Caco-2 (cell line): ENCODE measurements at regions not wholly inside any gene's neighbourhood (a gene's known extent, or its start where the extent isn't known, plus 50 kb on each side); places are given as distances from the start of the nearest gene placed in this dataset.

ENCODE experiments used
- BruUV-seq: library from RNA; stranded (reverse); fragments of 400-500 nt; replicated peaks from 2 replicates; lab custom pipeline; 2021; lab: Mats Ljungman, UMichigan
- CTCF ChIA-PET: fragments of 300-600 bp; sonication (Branson Sonifier 250); formaldehyde crosslinking; loops from one replicate; lab custom pipeline; 2022; ENCODE audit warnings: antibody characterized with exemption; lab: Charles Lee
- POLR2A ChIA-PET: fragments of 300-600 bp; sonication (Branson Sonifier 250); formaldehyde crosslinking; loops from one replicate; lab custom pipeline; 2022; ENCODE audit warnings: antibody characterized with exemption; lab: Charles Lee
- DNase-seq, 2 experiments: peaks; one replicate each; pipeline versions ENCODE4 v3.0.0 to v3.0.0-alpha.2; 2020 to 2022
- H3K27me3 ChIP-seq: replicated peaks from 2 replicates; pipeline ENCODE4 v1.6.0; 2011; ENCODE audit warnings: low read length; ENCODE audit not compliant: control insufficient read depth, insufficient read depth
- H3K36me3 ChIP-seq: 2 replicates; pipeline ENCODE4 v1.5.1; 2011; ENCODE audit warnings: low read length; ENCODE audit not compliant: control insufficient read depth, insufficient read depth
- H3K4me1 ChIP-seq: fragments of 250-450 bp; sonication (Bioruptor Pico); 2 replicates; pipeline ENCODE4 v1.5.1; 2020; ENCODE audit warnings: mild to moderate bottlenecking
- H3K4me3 ChIP-seq: 2 replicates; pipeline ENCODE4 v1.5.1; 2011; ENCODE audit warnings: low read depth, mild to moderate bottlenecking, control low read depth, low read length
- H3K9me3 ChIP-seq: fragments of 250-450 bp; sonication (Bioruptor Pico); 2 replicates; pipeline ENCODE4 v1.5.1; 2020; ENCODE audit warnings: mild to moderate bottlenecking, moderate library complexity
- H3K27ac Mint-ChIP-seq: one replicate; pipeline ENCODE4 v1.8.0; 2022; ENCODE audit warnings: mixed read lengths; ENCODE audit not compliant: unreplicated experiment
- H3K27me3 Mint-ChIP-seq: one replicate; pipeline ENCODE4 v1.8.0; 2022; ENCODE audit warnings: mixed read lengths; ENCODE audit not compliant: insufficient read depth, unreplicated experiment
- H3K36me3 Mint-ChIP-seq: one replicate; pipeline ENCODE4 v1.8.0; 2022; ENCODE audit warnings: mild to moderate bottlenecking, mixed read lengths; ENCODE audit not compliant: insufficient read depth, unreplicated experiment
- H3K4me1 Mint-ChIP-seq: one replicate; pipeline ENCODE4 v1.8.0; 2022; ENCODE audit warnings: low read depth, mixed read lengths; ENCODE audit not compliant: unreplicated experiment
- H3K4me3 Mint-ChIP-seq: one replicate; pipeline ENCODE4 v1.8.0; 2022; ENCODE audit warnings: mild to moderate bottlenecking, moderate library complexity, mixed read lengths; ENCODE audit not compliant: unreplicated experiment
- H3K9me3 Mint-ChIP-seq: one replicate; pipeline ENCODE4 v1.8.0; 2022; ENCODE audit warnings: mixed read lengths; ENCODE audit not compliant: unreplicated experiment
- intact Hi-C: fragments of 100-400 bp; cut with micrococcal nuclease; formaldehyde crosslinking; loops from one replicate; pipeline ENCODE4 v1.10.0; 2022; ENCODE audit not compliant: unreplicated experiment
- TF ChIP-seq, protein P1 (sequence below), 2 experiments: fragments of 200-600 bp in 1 of 2; IDR thresholded peaks; 1 replicate in 1 of 2; 2 replicates in 1 of 2; pipeline versions ENCODE4 v1.5.1 to v1.8.0; 2011 to 2022; ENCODE audit warnings: antibody characterized with exemption in 1 of 2, control low read depth in 1 of 2, inconsistent platforms in 1 of 2, low read depth in 1 of 2, low read length in 1 of 2, mild to moderate bottlenecking in 1 of 2, moderate library complexity in 1 of 2; ENCODE audit not compliant: insufficient read depth in 1 of 2, severe bottlenecking in 1 of 2, unreplicated experiment in 1 of 2

DNA sequence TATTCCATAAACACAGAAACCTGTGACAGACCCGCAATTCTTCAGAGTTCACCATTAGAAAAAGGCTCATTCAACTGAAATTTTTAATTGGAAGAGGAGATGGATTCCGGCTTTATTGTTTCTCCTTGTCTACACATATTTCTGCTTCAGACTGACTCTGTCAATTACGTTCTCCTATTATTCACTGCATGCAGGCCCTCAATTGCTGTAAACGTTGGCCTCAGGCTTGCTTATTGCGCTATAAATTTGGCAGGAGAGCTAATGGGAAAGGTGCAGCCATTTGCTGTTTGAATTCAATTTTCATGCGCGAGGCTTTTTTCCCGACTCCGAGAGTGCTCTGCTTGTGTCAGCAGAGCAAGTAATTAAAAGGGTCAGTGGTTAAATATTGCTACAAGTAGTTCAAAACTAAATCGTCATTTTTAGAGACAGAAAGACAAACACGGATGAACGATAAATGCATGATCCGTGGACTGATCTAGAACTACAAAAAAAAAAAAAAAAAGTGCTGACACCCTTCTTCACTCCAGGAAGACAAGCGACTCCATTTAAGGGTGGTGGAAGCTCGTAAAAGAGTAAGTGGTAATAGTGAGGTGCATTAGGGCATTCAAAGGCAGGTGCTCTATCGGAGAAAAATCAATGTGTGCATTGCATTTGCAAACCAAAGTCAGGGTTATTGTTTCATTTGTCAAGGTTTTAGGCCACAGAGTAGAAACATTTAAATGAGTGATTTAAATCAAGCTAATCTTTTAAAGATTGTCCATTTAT lies 841.6 kb upstream of the FRG1 start:
- H3K4me1 Mint-ChIP-seq: no peaks in the 10 kb centered on the region
- H3K36me3 Mint-ChIP-seq: no peaks in the 10 kb centered on the region
- no peak for DNase-seq
- intact Hi-C loops: no loop called here
- no peak overlapping the region for H3K4me3 Mint-ChIP-seq
- ChIA-PET POLR2A (no interaction called here), CTCF (no interaction called here)
- Histone ChIP-seq H3K27me3 (no peaks in the 10 kb centered on the region), H3K4me1 (no peaks in the 10 kb centered on the region), H3K36me3 (no peaks in the 10 kb centered on the region), H3K9me3 (no peaks in the 10 kb centered on the region), H3K4me3 (no peak overlapping the region)
- H3K27me3 Mint-ChIP-seq: no peaks in the 10 kb centered on the region
- H3K9me3 Mint-ChIP-seq: peaks cover 9% of the 10 kb centered on the region
- no TSS peak for BruUV-seq
- TF ChIP-seq, protein P1, sequence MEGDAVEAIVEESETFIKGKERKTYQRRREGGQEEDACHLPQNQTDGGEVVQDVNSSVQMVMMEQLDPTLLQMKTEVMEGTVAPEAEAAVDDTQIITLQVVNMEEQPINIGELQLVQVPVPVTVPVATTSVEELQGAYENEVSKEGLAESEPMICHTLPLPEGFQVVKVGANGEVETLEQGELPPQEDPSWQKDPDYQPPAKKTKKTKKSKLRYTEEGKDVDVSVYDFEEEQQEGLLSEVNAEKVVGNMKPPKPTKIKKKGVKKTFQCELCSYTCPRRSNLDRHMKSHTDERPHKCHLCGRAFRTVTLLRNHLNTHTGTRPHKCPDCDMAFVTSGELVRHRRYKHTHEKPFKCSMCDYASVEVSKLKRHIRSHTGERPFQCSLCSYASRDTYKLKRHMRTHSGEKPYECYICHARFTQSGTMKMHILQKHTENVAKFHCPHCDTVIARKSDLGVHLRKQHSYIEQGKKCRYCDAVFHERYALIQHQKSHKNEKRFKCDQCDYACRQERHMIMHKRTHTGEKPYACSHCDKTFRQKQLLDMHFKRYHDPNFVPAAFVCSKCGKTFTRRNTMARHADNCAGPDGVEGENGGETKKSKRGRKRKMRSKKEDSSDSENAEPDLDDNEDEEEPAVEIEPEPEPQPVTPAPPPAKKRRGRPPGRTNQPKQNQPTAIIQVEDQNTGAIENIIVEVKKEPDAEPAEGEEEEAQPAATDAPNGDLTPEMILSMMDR (IDR thresholded peaks at IDR 0.05; ENCODE audit: insufficient read depth in 1 of 2, low read depth in 1 of 2, low read length in 1 of 2, severe bottlenecking in 1 of 2, unreplicated experiment in 1 of 2): no peak
- no peak overlapping the region for H3K27ac Mint-ChIP-seq

DNA sequence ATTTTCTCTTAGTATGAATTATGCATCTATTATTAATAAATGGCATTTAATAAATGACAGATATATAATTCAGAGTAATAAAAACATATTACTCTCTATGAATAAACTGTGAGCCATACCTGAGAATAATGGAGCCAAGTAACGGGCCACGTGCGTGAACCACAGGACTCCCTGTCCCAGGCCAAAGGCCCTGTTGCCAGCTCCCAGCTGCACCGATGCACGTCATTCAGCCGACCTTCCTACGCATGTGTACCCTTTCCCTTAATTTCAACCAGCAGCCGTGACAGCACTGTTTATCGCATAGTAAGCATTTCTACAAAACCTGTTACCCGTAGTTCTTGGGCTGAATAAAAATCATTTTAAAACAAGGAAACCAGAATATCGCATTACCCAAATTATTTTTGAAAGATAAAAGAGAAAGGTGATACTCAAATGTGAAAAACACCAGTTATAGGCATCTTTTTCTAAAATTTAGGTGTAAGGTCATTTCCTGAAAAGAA lies 827.2 kb upstream of the FRG1 start:
- no peaks in the 10 kb centered on the region for H3K36me3 Mint-ChIP-seq
- no peak overlapping the region for H3K4me3 Mint-ChIP-seq
- no peaks in the 10 kb centered on the region for H3K4me1 Mint-ChIP-seq
- Histone ChIP-seq H3K9me3 (no peaks in the 10 kb centered on the region), H3K27me3 (no peaks in the 10 kb centered on the region), H3K4me3 (no peak overlapping the region), H3K4me1 (no peaks in the 10 kb centered on the region), H3K36me3 (no peaks in the 10 kb centered on the region)
- BruUV-seq: no TSS peak
- no peak overlapping the region for H3K27ac Mint-ChIP-seq
- intact Hi-C loops: no loop called here
- ChIA-PET POLR2A (no interaction called here), CTCF (no interaction called here)
- no peaks in the 10 kb centered on the region for H3K27me3 Mint-ChIP-seq
- TF ChIP-seq, protein P1 (IDR thresholded peaks at IDR 0.05; ENCODE audit: insufficient read depth in 1 of 2, low read depth in 1 of 2, low read length in 1 of 2, severe bottlenecking in 1 of 2, unreplicated experiment in 1 of 2): no peak
- no peak for DNase-seq
- no peaks in the 10 kb centered on the region for H3K9me3 Mint-ChIP-seq

DNA sequence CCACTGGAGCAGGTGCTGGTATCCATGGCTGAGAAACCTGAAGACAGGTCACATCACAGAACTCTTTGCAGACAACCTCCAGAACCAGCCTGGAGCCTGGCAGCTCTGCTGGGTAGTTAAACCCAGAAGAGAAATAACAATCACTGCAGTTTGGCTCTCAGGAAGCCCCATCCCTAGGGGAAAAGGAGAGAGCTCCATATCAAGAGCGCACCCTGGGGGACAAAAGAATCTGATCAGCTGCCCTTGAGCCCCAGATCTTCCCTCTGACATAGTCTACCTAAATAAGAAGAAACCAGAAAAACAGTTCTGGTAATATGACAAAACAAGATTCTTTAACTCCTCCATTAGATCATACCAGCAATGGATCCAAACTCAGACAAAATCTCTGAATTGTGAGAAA lies 823.2 kb upstream of the FRG1 start:
- BruUV-seq: no TSS peak
- Histone ChIP-seq H3K4me3 (no peak overlapping the region), H3K9me3 (no peaks in the 10 kb centered on the region), H3K27me3 (no peaks in the 10 kb centered on the region), H3K4me1 (no peaks in the 10 kb centered on the region), H3K36me3 (no peaks in the 10 kb centered on the region)
- DNase-seq: no peak
- Mint-ChIP-seq H3K27me3 (peaks cover 5% of the 10 kb centered on the region), H3K4me1 (no peaks in the 10 kb centered on the region), H3K36me3 (no peaks in the 10 kb centered on the region), H3K27ac (no peak overlapping the region), H3K9me3 (peaks cover 11% of the 10 kb centered on the region), H3K4me3 (no peak overlapping the region)
- TF ChIP-seq, protein P1 (IDR thresholded peaks at IDR 0.05; ENCODE audit: insufficient read depth in 1 of 2, low read depth in 1 of 2, low read length in 1 of 2, severe bottlenecking in 1 of 2, unreplicated experiment in 1 of 2): no peak
- intact Hi-C loops: no loop called here
- CTCF ChIA-PET: interaction anchor here (0.8 kb wide), 1 partner anchor 9 kb away, joined by 5 read pairs; no protein-coding TSS in a partner anchor
- POLR2A ChIA-PET: no interaction called here
